Activated T-cell treated with anti-CD3 and anti-CD28 coated beads, Interleukin-2, amount 50 U/mL, for 72 hours (primary cell): ENCODE measurements at regions not wholly inside any gene's neighbourhood (a gene's known extent, or its start where the extent isn't known, plus 50 kb on each side); places are given as distances from the start of the nearest gene placed in this dataset.
"Not testable (repeated sequence)": the region's sequence is repeated elsewhere in the genome, so short reads cannot be mapped to it uniquely, and the experiment has no call there.

Source experiments
- ATAC-seq, 2 donors: fragments of 150-1000 bp; cut with Tn5 transposase; replicated peaks in 1 of 2; 2 replicates each; pipeline ENCODE4 v1.10.0; 2021; ENCODE audit warnings: moderate library complexity in 2 of 2, mild to moderate bottlenecking in 1 of 2
- DNase-seq, 2 donors: peaks; one replicate each; pipeline ENCODE4 v3.0.0; 2021 to 2022; ENCODE audit warnings: mixed read lengths in 1 of 2
- H3K27ac Mint-ChIP-seq: one replicate; pipeline ENCODE4 v1.8.0; 2022; ENCODE audit warnings: mild to moderate bottlenecking, moderate library complexity, mixed read lengths
- H3K27me3 Mint-ChIP-seq: one replicate; pipeline ENCODE4 v1.8.0; 2022; ENCODE audit warnings: low read depth, mixed read lengths
- H3K36me3 Mint-ChIP-seq, 2 donors: one replicate each; pipeline ENCODE4 v1.8.0; 2022; ENCODE audit warnings: mixed read lengths in 2 of 2, mild to moderate bottlenecking in 1 of 2; ENCODE audit not compliant: insufficient read depth in 2 of 2
- H3K4me1 Mint-ChIP-seq: one replicate; pipeline ENCODE4 v1.8.0; 2022; ENCODE audit warnings: low read depth, mixed read lengths
- H3K4me3 Mint-ChIP-seq, 2 donors: one replicate each; pipeline ENCODE4 v1.8.0; 2022; ENCODE audit warnings: mild to moderate bottlenecking in 2 of 2, mixed read lengths in 2 of 2, moderate library complexity in 2 of 2
- H3K9me3 Mint-ChIP-seq, 2 donors: one replicate each; pipeline ENCODE4 v1.8.0; 2022; ENCODE audit warnings: mixed read lengths in 2 of 2

DNA sequence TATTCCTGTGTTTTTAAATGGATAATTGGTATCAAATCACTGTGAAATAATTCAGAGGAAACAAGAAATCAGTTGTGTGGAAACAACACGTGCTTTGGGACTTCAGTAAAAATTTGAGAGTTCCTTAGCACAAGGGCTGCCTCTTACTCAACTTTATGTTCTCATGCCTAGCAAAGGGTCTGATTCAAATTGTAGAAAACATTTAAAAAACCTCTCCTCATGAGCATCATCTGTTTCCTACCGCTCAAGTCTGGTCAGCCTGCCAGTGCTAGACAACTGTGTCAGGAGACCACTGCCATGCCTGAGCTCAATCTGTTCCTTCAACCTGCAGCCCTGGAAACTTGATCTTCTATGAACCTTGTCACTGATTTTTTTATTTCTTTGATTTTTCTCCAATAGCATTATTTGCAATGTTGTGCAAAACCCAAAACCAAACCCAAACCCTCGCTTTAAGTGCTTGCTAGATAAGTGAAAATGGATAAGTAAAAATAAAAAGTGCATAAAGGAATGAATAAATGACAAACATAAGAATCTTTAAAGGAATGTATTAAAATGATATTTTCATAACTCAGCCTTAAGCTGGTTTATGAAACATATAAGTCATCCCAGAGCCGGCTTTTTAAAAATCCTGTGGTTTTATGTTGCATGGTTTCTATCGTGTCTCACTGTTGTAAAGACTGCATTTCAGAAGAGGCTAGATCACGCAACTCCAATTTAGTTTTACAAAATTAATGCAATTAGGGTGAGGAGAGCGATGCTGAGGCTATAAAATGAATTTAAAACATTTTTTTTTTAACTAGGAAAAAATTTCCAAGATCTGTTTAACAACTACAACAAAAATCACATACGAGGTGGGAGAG, 361.2 kb upstream of the PDE3A start:
- Mint-ChIP-seq H3K4me3 (no peak overlapping the region), H3K27me3 (no peaks in the 10 kb centered on the region), H3K36me3 (no peaks in the 10 kb centered on the region), H3K4me1 (no peaks in the 10 kb centered on the region), H3K27ac (no peak overlapping the region), H3K9me3 (peaks cover 0 to 6% of the 10 kb centered on the region in 2 donors)
- ATAC-seq (no peak), DNase-seq (no peak)

DNA sequence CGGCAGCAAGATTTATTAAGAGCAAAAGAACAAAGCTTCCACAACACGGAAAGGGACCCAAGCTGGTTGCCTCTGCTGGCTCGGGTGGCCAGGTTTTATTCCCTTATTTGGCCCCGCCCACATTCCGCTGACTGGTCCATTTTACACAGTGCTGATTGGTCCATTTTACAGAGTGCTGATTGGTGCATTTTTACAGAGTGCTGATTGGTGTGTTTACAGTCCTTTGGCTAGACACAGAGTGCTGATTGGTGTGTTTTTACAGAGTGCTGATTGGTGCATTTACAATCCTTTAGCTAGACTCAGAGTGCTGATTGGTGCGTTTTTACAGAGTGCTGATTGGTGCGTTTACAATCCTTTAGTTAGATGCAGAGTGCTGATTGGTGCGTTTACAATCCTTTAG, 358.4 kb upstream of the PDE3A start:
- H3K27me3 Mint-ChIP-seq, ATAC-seq, H3K36me3 Mint-ChIP-seq, H3K4me3 Mint-ChIP-seq, H3K27ac Mint-ChIP-seq, H3K9me3 Mint-ChIP-seq, H3K4me1 Mint-ChIP-seq, DNase-seq: not testable (repeated sequence)

DNA sequence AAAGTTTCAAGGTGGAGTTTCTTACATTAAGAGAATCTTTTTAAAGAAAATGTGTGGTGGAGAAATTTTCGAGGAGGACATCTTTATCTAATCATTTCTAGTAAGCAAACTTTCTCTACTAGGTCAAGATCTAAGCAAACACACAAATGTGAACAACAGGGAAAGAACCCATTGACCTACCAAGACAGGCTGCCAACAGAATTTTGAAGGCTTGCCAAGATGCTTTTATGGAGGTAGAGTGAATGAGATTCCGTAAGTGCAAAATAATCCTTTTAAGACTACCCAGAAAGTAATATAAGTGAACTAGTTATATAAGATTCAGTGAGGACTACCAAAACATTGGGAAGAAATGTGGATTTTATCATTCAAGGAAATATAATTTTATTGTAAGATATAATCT, 357.1 kb upstream of the PDE3A start:
- ATAC-seq (no peak), DNase-seq (no peak)
- Mint-ChIP-seq H3K27me3 (no peaks in the 10 kb centered on the region), H3K9me3 (peaks cover 0 to 8% of the 10 kb centered on the region in 2 donors), H3K36me3 (peaks cover 0 to 2% of the 10 kb centered on the region in 2 donors), H3K4me3 (no peak overlapping the region), H3K27ac (no peak overlapping the region), H3K4me1 (no peaks in the 10 kb centered on the region)

DNA sequence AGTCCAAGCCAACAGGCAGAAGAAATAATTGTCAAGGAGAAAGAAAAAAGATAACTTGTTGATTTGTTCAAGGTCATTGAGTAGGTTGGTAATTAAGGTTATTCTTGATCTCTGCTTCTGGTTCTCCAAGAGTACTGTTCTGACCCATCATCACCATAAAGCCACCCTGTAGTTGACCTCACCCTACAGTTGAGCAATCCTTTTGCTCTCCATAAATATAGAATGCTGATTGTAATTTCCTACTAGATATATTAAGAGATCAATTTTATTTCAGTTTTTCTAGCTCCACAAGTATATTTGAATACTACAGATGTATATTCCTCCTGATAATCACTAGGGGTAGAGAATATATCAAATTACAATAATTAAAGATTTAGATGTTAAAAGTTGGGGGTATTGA, 350.5 kb upstream of the PDE3A start:
- Mint-ChIP-seq H3K27ac (no peak overlapping the region), H3K36me3 (no peaks in the 10 kb centered on the region), H3K4me1 (no peaks in the 10 kb centered on the region), H3K27me3 (no peaks in the 10 kb centered on the region), H3K9me3 (peaks cover 0 to under 1% of the 10 kb centered on the region in 2 donors), H3K4me3 (no peak overlapping the region)
- no peak for DNase-seq
- ATAC-seq: no peak

DNA sequence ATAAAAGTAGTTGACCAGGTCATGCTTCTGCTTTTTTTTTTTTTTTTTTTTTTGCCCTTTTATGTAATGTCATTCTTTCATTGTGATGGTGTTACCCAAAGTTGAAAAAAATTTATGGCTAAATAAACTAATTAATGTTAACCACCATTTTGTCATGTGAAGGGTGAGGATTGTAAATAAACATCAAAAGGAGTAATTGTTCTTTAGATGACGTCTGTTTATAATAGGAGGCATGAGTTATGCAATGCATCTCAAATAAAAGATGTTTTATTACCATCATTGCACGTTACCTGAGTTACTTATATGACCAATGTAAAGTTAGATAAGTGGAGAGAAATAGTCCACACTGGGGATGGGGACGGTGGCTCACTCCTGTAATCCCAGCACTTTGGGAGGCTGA, 349.9 kb upstream of the PDE3A start:
- Mint-ChIP-seq H3K27ac (no peak overlapping the region), H3K4me1 (no peaks in the 10 kb centered on the region), H3K9me3 (no peaks in the 10 kb centered on the region), H3K36me3 (no peaks in the 10 kb centered on the region), H3K4me3 (no peak overlapping the region), H3K27me3 (no peaks in the 10 kb centered on the region)
- no peak for DNase-seq
- no peak for ATAC-seq

DNA sequence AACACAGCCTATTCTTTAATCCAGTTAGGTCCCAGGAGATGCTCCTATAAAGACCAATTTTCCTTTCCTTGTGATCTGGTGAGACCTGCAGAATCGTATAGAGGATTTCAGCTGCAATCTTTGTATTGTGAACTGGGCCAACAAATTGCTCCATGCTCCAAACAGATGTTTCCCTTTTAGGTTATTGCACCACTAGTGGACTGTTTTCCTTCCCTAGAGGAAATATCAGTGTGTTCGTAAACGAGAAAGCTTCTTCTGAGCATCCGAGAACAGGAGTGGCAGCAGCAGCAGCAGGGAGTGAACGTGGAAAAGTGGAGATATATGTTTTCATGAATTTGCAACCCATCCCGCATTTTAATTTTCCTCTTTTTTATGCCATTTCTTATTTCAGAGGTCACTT, 344.1 kb upstream of the PDE3A start:
- no peak for DNase-seq
- Mint-ChIP-seq H3K27ac (no peak overlapping the region), H3K9me3 (peaks cover 0 to 2% of the 10 kb centered on the region in 2 donors), H3K4me1 (no peaks in the 10 kb centered on the region), H3K27me3 (no peaks in the 10 kb centered on the region), H3K4me3 (no peak overlapping the region), H3K36me3 (no peaks in the 10 kb centered on the region)
- no peak for ATAC-seq

- H3K9me3 Mint-ChIP-seq: peaks cover 0 to 2% of the 10 kb centered on the region in 2 donors
- no peaks in the 10 kb centered on the region for H3K27me3 Mint-ChIP-seq
- no peak for DNase-seq
- H3K36me3 Mint-ChIP-seq: no peaks in the 10 kb centered on the region
- H3K4me1 Mint-ChIP-seq: no peaks in the 10 kb centered on the region
- H3K4me3 Mint-ChIP-seq: no peak overlapping the region
- no peak for ATAC-seq
- no peak overlapping the region for H3K27ac Mint-ChIP-seq
Observed at GRCh38 chr12:20028033-20028432, 340.3 kb upstream of the PDE3A start.

DNA sequence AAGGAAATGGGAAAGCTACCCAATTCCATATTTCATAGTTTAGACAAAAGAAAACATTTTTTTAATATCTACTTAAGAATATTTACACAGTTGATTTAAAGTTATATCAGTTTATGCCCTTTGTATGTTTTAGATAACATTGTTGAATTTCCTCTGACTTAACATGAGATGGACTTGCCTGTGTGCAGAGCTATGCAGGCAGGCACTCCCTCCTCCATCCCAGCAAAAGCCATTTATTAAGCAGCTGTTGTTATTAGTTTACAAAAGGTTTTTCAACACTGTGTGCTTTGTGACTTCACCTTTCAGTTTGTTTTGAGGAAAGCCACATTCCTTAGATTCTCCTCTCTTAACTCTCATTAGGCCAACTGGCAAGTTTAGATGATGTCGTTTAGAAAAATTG, 337.5 kb upstream of the PDE3A start:
- no peak for DNase-seq
- H3K9me3 Mint-ChIP-seq: peaks cover 0 to 2% of the 10 kb centered on the region in 2 donors

GRCh38 chr12:20039562-20039961, 328.8 kb upstream of the PDE3A start:
- no peaks in the 10 kb centered on the region for H3K4me1 Mint-ChIP-seq
- H3K36me3 Mint-ChIP-seq: no peaks in the 10 kb centered on the region
- ATAC-seq: no peak
- no peak overlapping the region for H3K27ac Mint-ChIP-seq
- H3K27me3 Mint-ChIP-seq: no peaks in the 10 kb centered on the region
- H3K9me3 Mint-ChIP-seq: peaks cover 0 to 2% of the 10 kb centered on the region in 2 donors
- no peak overlapping the region for H3K4me3 Mint-ChIP-seq
- no peak for DNase-seq

More for the DNA sequence above, 337.5 kb upstream of the PDE3A start:
- Mint-ChIP-seq H3K4me3 (no peak overlapping the region), H3K36me3 (no peaks in the 10 kb centered on the region), H3K27ac (no peak overlapping the region), H3K27me3 (no peaks in the 10 kb centered on the region), H3K4me1 (no peaks in the 10 kb centered on the region)
- no peak for ATAC-seq

DNA sequence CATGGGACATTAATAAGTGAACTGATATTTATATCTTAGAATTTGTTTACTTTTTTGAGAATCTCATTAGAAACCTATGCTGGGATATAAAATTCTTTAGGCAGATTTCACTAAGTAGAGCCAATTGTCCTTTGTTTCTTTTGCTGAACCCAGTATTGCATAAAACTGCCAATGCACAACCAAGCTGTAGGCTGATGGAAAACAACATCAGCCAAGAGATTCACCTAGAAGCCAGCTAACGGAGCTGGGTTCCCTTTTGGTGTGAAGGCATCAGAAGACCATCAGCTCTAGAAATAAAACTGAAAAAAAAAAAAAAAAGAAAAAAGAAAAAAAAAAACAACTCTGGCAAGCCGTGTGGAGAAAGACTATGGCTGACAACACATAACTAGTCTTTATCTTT, 328.2 kb upstream of the PDE3A start:
- no peak overlapping the region for H3K27ac Mint-ChIP-seq
- H3K9me3 Mint-ChIP-seq: peaks cover 0 to 2% of the 10 kb centered on the region in 2 donors
- DNase-seq: no peak
- no peaks in the 10 kb centered on the region for H3K36me3 Mint-ChIP-seq
- no peak overlapping the region for H3K4me3 Mint-ChIP-seq
- ATAC-seq: no peak
- no peaks in the 10 kb centered on the region for H3K4me1 Mint-ChIP-seq
- H3K27me3 Mint-ChIP-seq: no peaks in the 10 kb centered on the region

- H3K36me3 Mint-ChIP-seq: no peaks in the 10 kb centered on the region
- no peaks in the 10 kb centered on the region for H3K27me3 Mint-ChIP-seq
- DNase-seq (no peak), ATAC-seq (no peak)
- H3K4me3 Mint-ChIP-seq: no peak overlapping the region
- no peaks in the 10 kb centered on the region for H3K4me1 Mint-ChIP-seq
- peaks cover 0 to 2% of the 10 kb centered on the region in 2 donors for H3K9me3 Mint-ChIP-seq
- H3K27ac Mint-ChIP-seq: no peak overlapping the region
Observed at GRCh38 chr12:20040831-20041230, 327.5 kb upstream of the PDE3A start.

DNA sequence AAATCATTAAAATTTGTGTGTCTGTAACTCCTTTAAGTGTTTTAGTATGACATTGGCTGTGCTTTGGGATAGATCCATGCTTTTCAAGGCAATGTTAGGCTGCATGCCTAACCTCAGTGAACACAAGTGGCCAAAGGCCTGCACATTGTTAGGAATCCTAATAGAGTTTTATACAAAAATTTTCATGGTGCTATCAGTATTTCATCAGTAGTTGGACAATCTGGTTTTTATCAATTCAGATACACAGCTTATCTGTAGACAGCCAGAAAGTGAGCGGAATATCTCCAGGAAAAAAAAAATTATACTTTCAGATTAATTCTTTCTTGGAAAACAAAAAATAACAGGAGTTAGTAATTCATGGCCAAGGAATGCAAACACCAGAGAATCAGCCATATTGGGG, 324.0 kb upstream of the PDE3A start:
- Mint-ChIP-seq H3K27me3 (no peaks in the 10 kb centered on the region), H3K27ac (no peak overlapping the region), H3K4me3 (no peak overlapping the region), H3K4me1 (no peaks in the 10 kb centered on the region), H3K9me3 (peaks cover 0 to 2% of the 10 kb centered on the region in 2 donors), H3K36me3 (no peaks in the 10 kb centered on the region)
- ATAC-seq (no peak), DNase-seq (no peak)

DNA sequence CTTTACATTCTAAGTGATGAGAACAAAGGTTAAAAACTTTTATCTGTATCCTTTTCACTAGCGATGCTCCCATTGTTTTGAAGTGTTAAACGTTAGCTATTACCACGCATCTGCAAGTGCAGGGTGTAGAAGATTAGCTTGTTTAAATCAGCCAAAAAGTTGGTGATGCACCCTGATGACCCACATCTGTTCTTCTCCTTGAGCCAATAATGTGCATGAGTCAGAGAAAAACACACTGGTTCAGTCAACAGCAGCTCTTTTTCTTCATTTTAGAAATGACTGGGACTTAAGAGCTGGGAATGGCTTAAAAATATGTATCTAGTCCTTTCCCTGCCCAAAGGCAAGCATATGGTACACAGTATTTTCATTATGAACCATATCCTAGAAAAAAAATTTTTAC, 323.5 kb upstream of the PDE3A start:
- Mint-ChIP-seq H3K36me3 (no peaks in the 10 kb centered on the region), H3K9me3 (peaks cover 0 to 2% of the 10 kb centered on the region in 2 donors), H3K27ac (no peak overlapping the region), H3K4me1 (no peaks in the 10 kb centered on the region), H3K4me3 (no peak overlapping the region), H3K27me3 (no peaks in the 10 kb centered on the region)
- no peak for ATAC-seq
- no peak for DNase-seq

- no peak overlapping the region for H3K27ac Mint-ChIP-seq
- H3K27me3 Mint-ChIP-seq: no peaks in the 10 kb centered on the region
- no peak for ATAC-seq
- H3K4me3 Mint-ChIP-seq: no peak overlapping the region
- peaks cover 0 to 2% of the 10 kb centered on the region in 2 donors for H3K9me3 Mint-ChIP-seq
- H3K4me1 Mint-ChIP-seq: no peaks in the 10 kb centered on the region
- H3K36me3 Mint-ChIP-seq: no peaks in the 10 kb centered on the region
- no peak for DNase-seq
Observed at GRCh38 chr12:20047901-20048300, 320.4 kb upstream of the PDE3A start.
